ENCODE measurements at regions not wholly inside any gene's neighbourhood (a gene's known extent, or its start where the extent isn't known, plus 50 kb on each side); places are given as distances from the start of the nearest gene placed in this dataset.

GRCh38 chr14:62158779-62159178, 396.6 kb downstream of the SNAPC1 start:
- no peak for TF ChIP-seq POLR2AphosphoS5 (IDR thresholded peaks at IDR 0.05; ENCODE audit: low read depth, low read length)
- no peak for TF ChIP-seq POLR2A (IDR thresholded peaks at IDR 0.05; ENCODE audit: low read depth, low read length)
- no peak for TF ChIP-seq TAF1 (IDR thresholded peaks at IDR 0.05; ENCODE audit: low read depth, low read length)
- TF ChIP-seq SPI1 (IDR thresholded peaks at IDR 0.05; ENCODE audit: low read depth, low read length): no peak

Data from GM12891 (cell line).